SH-SY5Y (cell line): ENCODE measurements at regions not wholly inside any gene's neighbourhood (a gene's known extent, or its start where the extent isn't known, plus 50 kb on each side); places are given as distances from the start of the nearest gene placed in this dataset.

Experiments used
- GATA2 ChIP-seq: IDR thresholded peaks from 2 replicates; pipeline ENCODE4 v1.6.1; 2011; ENCODE audit warnings: mild to moderate bottlenecking, low read depth, low read length
- GATA3 ChIP-seq: IDR thresholded peaks from 2 replicates; pipeline ENCODE4 v1.6.1; 2011; ENCODE audit warnings: low read depth, mild to moderate bottlenecking, low read length, moderate library complexity

GRCh38 chr6:79847426-79847825 lies 99.9 kb downstream of the ELOVL4 start:
- TF ChIP-seq GATA2 (no peak), GATA3 (no peak)
